Body of pancreas (tissue), 4 donors: ENCODE measurements at regions not wholly inside any gene's neighbourhood (a gene's known extent, or its start where the extent isn't known, plus 50 kb on each side); places are given as distances from the start of the nearest gene placed in this dataset.

ENCODE experiments used
- ATAC-seq: fragments of 150-250 bp; one replicate; pipeline ENCODE4 v1.9.1; 2016
- DNase-seq, 4 donors: peaks; one replicate each; pipeline ENCODE4 v3.0.0-alpha.2; 2019
- H3K27ac ChIP-seq, 4 donors: fragments of 200-600 bp; sonication (generic); 1 replicate in 3 of 4; 2 replicates in 1 of 4; pipeline versions ENCODE4 v1.5.1 to v1.6.1; 2016 to 2019; ENCODE audit warnings: mild to moderate bottlenecking in 1 of 4, mixed read lengths in 1 of 4, moderate library complexity in 1 of 4
- H3K27me3 ChIP-seq, 2 donors: fragments of 200-600 bp; sonication (generic); one replicate each; pipeline ENCODE4 v1.6.0; 2016; ENCODE audit warnings: mild to moderate bottlenecking in 1 of 2
- H3K36me3 ChIP-seq, 2 donors: fragments of 200-600 bp; sonication (generic); replicated peaks in 1 of 2; 2 replicates each; pipeline ENCODE4 v1.5.1; 2016; ENCODE audit warnings: low read depth in 2 of 2; ENCODE audit not compliant: insufficient read depth in 1 of 2
- H3K4me1 ChIP-seq: fragments of 200-600 bp; sonication (generic); one replicate; pipeline ENCODE4 v1.6.0; 2016
- H3K4me3 ChIP-seq, 2 donors: fragments of 200-600 bp; sonication (generic); 1 replicate in 1 of 2; 2 replicates in 1 of 2; pipeline ENCODE4 v1.5.1; 2016 to 2019
- H3K9me3 ChIP-seq, 3 donors: fragments of 200-600 bp; sonication (generic); 1 replicate in 2 of 3; 2 replicates in 1 of 3; pipeline ENCODE4 v1.5.1; 2016
- CTCF ChIP-seq, 7 experiments: fragments of 450-650 bp in 4 of 7; fragments of 200-600 bp in 3 of 7; sonication (generic) in 3 of 7; IDR thresholded peaks; one replicate each; pipeline ENCODE4 v1.5.1; 2016 to 2019; ENCODE audit warnings: antibody characterized with exemption in 7 of 7
- POLR2A ChIP-seq, 3 donors: fragments of 450-650 bp; IDR thresholded peaks; one replicate each; pipeline ENCODE4 v1.6.1; 2016; ENCODE audit warnings: antibody characterized with exemption in 3 of 3, mild to moderate bottlenecking in 2 of 3
- WGBS, 2 donors: methylation state at CpG; one replicate each; pipeline ENCODE4 v1.1.5; 2017; 5-methylcytosine and 5-hydroxymethylcytosine counted together
- intact Hi-C: fragments of 100-400 bp; cut with DNase I; formaldehyde crosslinking; loops from one replicate; pipeline ENCODE4 v1.15.1; 2023

- no peak for TF ChIP-seq POLR2A (IDR thresholded peaks at IDR 0.05)
- no peak for TF ChIP-seq CTCF (IDR thresholded peaks at IDR 0.05)
- peaks cover 0 to 2% (median 0%) of the 10 kb centered on the region in 3 donors for H3K9me3 ChIP-seq
- ATAC-seq: no peak
- intact Hi-C loops: no loop called here
- no peak overlapping the region for H3K27ac ChIP-seq
- 89 to 91% methylated on average over 12 of the region's 12 CpGs for WGBS, 2 donors
- H3K27me3 ChIP-seq: no peaks in the 10 kb centered on the region
- H3K36me3 ChIP-seq: no peaks in the 10 kb centered on the region
- no peaks in the 10 kb centered on the region for H3K4me1 ChIP-seq
- H3K4me3 ChIP-seq: no peak overlapping the region
- DNase-seq: no peak
Measured at GRCh38 chr10:9877978-9878377, 1139.7 kb upstream of the CELF2 start.

- ATAC-seq: no peak
- WGBS, 2 donors: 90 to 92% methylated on average over 10 of the region's 10 CpGs
- peaks cover 0 to 2% (median 0%) of the 10 kb centered on the region in 3 donors for H3K9me3 ChIP-seq
- no peaks in the 10 kb centered on the region for H3K36me3 ChIP-seq
- H3K4me1 ChIP-seq: no peaks in the 10 kb centered on the region
- intact Hi-C loops: no loop called here
- no peak for TF ChIP-seq POLR2A (IDR thresholded peaks at IDR 0.05)
- no peak for TF ChIP-seq CTCF (IDR thresholded peaks at IDR 0.05)
- H3K4me3 ChIP-seq: no peak overlapping the region
- no peaks in the 10 kb centered on the region for H3K27me3 ChIP-seq
- no peak for DNase-seq
- H3K27ac ChIP-seq: no peak overlapping the region
Measured at GRCh38 chr10:9878383-9878782, 1139.3 kb upstream of the CELF2 start.

- Histone ChIP-seq H3K27ac (no peak overlapping the region), H3K27me3 (no peaks in the 10 kb centered on the region), H3K36me3 (no peaks in the 10 kb centered on the region), H3K4me1 (no peaks in the 10 kb centered on the region), H3K4me3 (no peak overlapping the region), H3K9me3 (peaks cover 0 to 2% (median 0%) of the 10 kb centered on the region in 3 donors)
- TF ChIP-seq POLR2A (IDR thresholded peaks at IDR 0.05): no peak
- TF ChIP-seq CTCF (IDR thresholded peaks at IDR 0.05): no peak
- intact Hi-C loops: no loop called here
- WGBS, 2 donors: 61 to 75% methylated on average over 3 of the region's 3 CpGs
- no peak for DNase-seq
- no peak for ATAC-seq
Measured at GRCh38 chr10:9885761-9886160, 1131.9 kb upstream of the CELF2 start.

GRCh38 chr10:9886772-9887171, 1130.9 kb upstream of the CELF2 start:
- Histone ChIP-seq H3K4me1 (no peaks in the 10 kb centered on the region), H3K4me3 (no peak overlapping the region), H3K27ac (no peak overlapping the region), H3K9me3 (peaks cover 0 to 2% (median 0%) of the 10 kb centered on the region in 3 donors), H3K27me3 (no peaks in the 10 kb centered on the region), H3K36me3 (no peaks in the 10 kb centered on the region)
- WGBS, 2 donors: 50 to 53% methylated on average over 1 of the region's 1 CpG
- ATAC-seq: no peak
- intact Hi-C loops: no loop called here
- DNase-seq: no peak
- TF ChIP-seq POLR2A (IDR thresholded peaks at IDR 0.05): no peak
- TF ChIP-seq CTCF (IDR thresholded peaks at IDR 0.05): no peak

GRCh38 chr10:9895453-9895852, 1122.2 kb upstream of the CELF2 start:
- DNase-seq: no peak
- Histone ChIP-seq H3K4me3 (no peak overlapping the region), H3K27ac (no peak overlapping the region), H3K4me1 (no peaks in the 10 kb centered on the region), H3K9me3 (no peaks in the 10 kb centered on the region), H3K36me3 (no peaks in the 10 kb centered on the region), H3K27me3 (no peaks in the 10 kb centered on the region)
- intact Hi-C loops: no loop called here
- TF ChIP-seq CTCF (IDR thresholded peaks at IDR 0.05) (no peak), POLR2A (IDR thresholded peaks at IDR 0.05) (no peak)
- WGBS, 2 donors: 94 to 95% methylated on average over 2 of the region's 2 CpGs
- ATAC-seq: no peak
